OCI-LY1 (cell line): ENCODE measurements at regions not wholly inside any gene's neighbourhood (a gene's known extent, or its start where the extent isn't known, plus 50 kb on each side); places are given as distances from the start of the nearest gene placed in this dataset.

Experiments
- H2AFZ ChIP-seq: fragments of 200-600 bp; sonication (generic), shearing (Covaris generic); 2 replicates; pipeline ENCODE4 v1.6.0; 2014; ENCODE audit warnings: antibody characterized with exemption, mild to moderate bottlenecking, low read length
- H3F3A ChIP-seq: fragments of 200-600 bp; sonication (generic), shearing (Covaris generic); 2 replicates; pipeline ENCODE4 v1.6.0; 2014; ENCODE audit warnings: mild to moderate bottlenecking, antibody characterized with exemption, low read length, moderate library complexity; ENCODE audit not compliant: insufficient read depth
- H3K27ac ChIP-seq: fragments of 200-600 bp; sonication (generic); 2 replicates; pipeline ENCODE4 v1.5.1; 2014; ENCODE audit warnings: low read length, mixed run types, mild to moderate bottlenecking, low read depth; ENCODE audit not compliant: poor library complexity, severe bottlenecking
- H3K27me3 ChIP-seq: fragments of 200-600 bp; sonication (generic); 2 replicates; pipeline ENCODE4 v1.6.0; 2014; ENCODE audit warnings: antibody characterized with exemption, mild to moderate bottlenecking, low read length, moderate library complexity; ENCODE audit not compliant: insufficient read depth
- H3K36me3 ChIP-seq: fragments of 200-600 bp; sonication (generic); 2 replicates; pipeline ENCODE4 v1.6.1; 2014; ENCODE audit warnings: mild to moderate bottlenecking, antibody characterized with exemption, low read length, moderate library complexity, mixed read lengths; ENCODE audit not compliant: insufficient read depth
- H3K4me1 ChIP-seq: fragments of 200-600 bp; sonication (generic); 2 replicates; pipeline ENCODE4 v1.5.1; 2014; ENCODE audit warnings: mild to moderate bottlenecking, low read length, moderate library complexity; ENCODE audit not compliant: insufficient read depth, severe bottlenecking
- H3K4me2 ChIP-seq: fragments of 200-600 bp; sonication (generic), shearing (Covaris generic); 2 replicates; pipeline ENCODE4 v1.6.1; 2014; ENCODE audit warnings: low read length
- H3K4me3 ChIP-seq: fragments of 200-600 bp; sonication (generic); 2 replicates; pipeline ENCODE4 v1.5.1; 2014; ENCODE audit warnings: low read length, low read depth, mild to moderate bottlenecking, mixed read lengths; ENCODE audit not compliant: poor library complexity, severe bottlenecking
- H3K79me2 ChIP-seq: fragments of 200-600 bp; shearing (Covaris generic); 2 replicates; pipeline ENCODE4 v1.6.1; 2016; ENCODE audit warnings: mixed run types, low read length, mixed read lengths; ENCODE audit not compliant: insufficient read depth
- H3K9ac ChIP-seq: fragments of 200-600 bp; sonication (generic), shearing (Covaris generic); 2 replicates; pipeline ENCODE4 v1.6.1; 2014; ENCODE audit warnings: mild to moderate bottlenecking, low read length, mixed read lengths
- H3K9me2 ChIP-seq: fragments of 200-600 bp; sonication (generic), shearing (Covaris generic); 2 replicates; pipeline ENCODE4 v1.6.1; 2014; ENCODE audit warnings: low read depth, mild to moderate bottlenecking, low read length, mixed read lengths
- H3K9me3 ChIP-seq: fragments of 200-600 bp; shearing (Covaris generic); 2 replicates; pipeline ENCODE4 v1.6.1; 2014; ENCODE audit warnings: low read length, mixed read lengths
- H4K20me1 ChIP-seq: fragments of 200-600 bp; sonication (generic), shearing (Covaris generic); 2 replicates; pipeline ENCODE4 v1.6.0; 2016; ENCODE audit warnings: mild to moderate bottlenecking, low read length; ENCODE audit not compliant: insufficient read depth
- CTCF ChIP-seq: fragments of 200-600 bp; sonication (generic), shearing (Covaris generic); IDR thresholded peaks from 2 replicates; pipeline ENCODE4 v1.5.1; 2017; ENCODE audit warnings: mild to moderate bottlenecking, antibody characterized with exemption, low read length, moderate library complexity, mixed read lengths
- EZH2 ChIP-seq: fragments of 200-600 bp; sonication (generic), shearing (Covaris generic); IDR thresholded peaks from 2 replicates; pipeline ENCODE4 v1.8.0; 2017; ENCODE audit warnings: borderline replicate concordance, mixed run types, mild to moderate bottlenecking, antibody characterized with exemption, low read length, moderate library complexity, mixed read lengths

GRCh38 chr2:71742953-71743601, 289.7 kb downstream of the DYSF start:
- Histone ChIP-seq H3K4me2 (no peak overlapping the region), H3K27ac (no peak overlapping the region), H3K9me2 (no peaks in the 10 kb centered on the region), H3K9ac (no peak overlapping the region), H4K20me1 (no peaks in the 10 kb centered on the region), H3K36me3 (no peaks in the 10 kb centered on the region), H3K9me3 (no peaks in the 10 kb centered on the region), H2AFZ (no peak overlapping the region), H3K27me3 (no peaks in the 10 kb centered on the region), H3F3A (no peaks in the 10 kb centered on the region), H3K4me3 (no peak overlapping the region), H3K4me1 (no peaks in the 10 kb centered on the region), H3K79me2 (no peaks in the 10 kb centered on the region)
- TF ChIP-seq CTCF: no peak
- TF ChIP-seq EZH2: no peak

GRCh38 chr2:71736986-71737385, 283.6 kb downstream of the DYSF start:
- Histone ChIP-seq H3K36me3 (no peaks in the 10 kb centered on the region), H3K4me3 (no peak overlapping the region), H3K79me2 (no peaks in the 10 kb centered on the region)

GRCh38 chr2:71736091-71736861, 282.9 kb downstream of the DYSF start:
- H3K9ac ChIP-seq: no peak overlapping the region
- H3K4me3 ChIP-seq: no peak overlapping the region
- no peaks in the 10 kb centered on the region for H3K27me3 ChIP-seq
- no peaks in the 10 kb centered on the region for H3K79me2 ChIP-seq
- no peaks in the 10 kb centered on the region for H3F3A ChIP-seq
- no peak for TF ChIP-seq CTCF
- TF ChIP-seq EZH2: no peak
- no peaks in the 10 kb centered on the region for H3K9me3 ChIP-seq
- H4K20me1 ChIP-seq: no peaks in the 10 kb centered on the region
- no peaks in the 10 kb centered on the region for H3K4me1 ChIP-seq
- no peak overlapping the region for H3K27ac ChIP-seq
- H3K36me3 ChIP-seq: no peaks in the 10 kb centered on the region
- no peak overlapping the region for H3K4me2 ChIP-seq
- H2AFZ ChIP-seq: no peak overlapping the region
- H3K9me2 ChIP-seq: no peaks in the 10 kb centered on the region

More at GRCh38 chr2:71736986-71737385, 283.6 kb downstream of the DYSF start:
- no peaks in the 10 kb centered on the region for H3K9me2 ChIP-seq
- H2AFZ ChIP-seq: no peak overlapping the region
- no peak overlapping the region for H3K9ac ChIP-seq
- H3K9me3 ChIP-seq: no peaks in the 10 kb centered on the region
- TF ChIP-seq EZH2 (no peak), CTCF (no peak)
- H3K4me2 ChIP-seq: no peak overlapping the region
- no peaks in the 10 kb centered on the region for H3K4me1 ChIP-seq
- H3K27me3 ChIP-seq: no peaks in the 10 kb centered on the region
- H3F3A ChIP-seq: no peaks in the 10 kb centered on the region
- H3K27ac ChIP-seq: no peak overlapping the region
- no peaks in the 10 kb centered on the region for H4K20me1 ChIP-seq
